ENCODE measurements at regions not wholly inside any gene's neighbourhood (a gene's known extent, or its start where the extent isn't known, plus 50 kb on each side); places are given as distances from the start of the nearest gene placed in this dataset.

DNA sequence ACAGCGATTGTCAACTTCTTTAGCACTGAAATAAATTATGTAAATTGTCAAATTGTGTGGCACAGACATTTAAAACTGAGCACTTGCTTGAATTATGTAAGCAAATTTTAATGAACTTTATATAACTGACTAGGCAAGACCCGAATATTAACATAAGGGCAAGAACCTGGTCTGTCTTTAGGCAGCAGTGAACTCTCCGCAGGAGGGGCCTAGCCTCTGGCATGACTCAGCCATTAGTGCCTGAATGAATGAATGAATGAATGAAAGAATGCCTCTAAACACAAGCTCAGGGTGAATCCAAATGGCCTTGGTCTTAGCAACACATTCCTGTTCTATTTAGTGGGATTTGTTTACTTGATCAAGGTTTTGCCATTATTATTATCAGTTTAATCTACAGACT lies 654.7 kb upstream of the ARGLU1 start (continued):
- TF ChIP-seq, protein P1, sequence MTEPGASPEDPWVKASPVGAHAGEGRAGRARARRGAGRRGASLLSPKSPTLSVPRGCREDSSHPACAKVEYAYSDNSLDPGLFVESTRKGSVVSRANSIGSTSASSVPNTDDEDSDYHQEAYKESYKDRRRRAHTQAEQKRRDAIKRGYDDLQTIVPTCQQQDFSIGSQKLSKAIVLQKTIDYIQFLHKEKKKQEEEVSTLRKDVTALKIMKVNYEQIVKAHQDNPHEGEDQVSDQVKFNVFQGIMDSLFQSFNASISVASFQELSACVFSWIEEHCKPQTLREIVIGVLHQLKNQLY (CRISPR knock-in tag; IDR thresholded peaks at IDR 0.05) = no peak
- TF ChIP-seq TCF7 (CRISPR knock-in tag; IDR thresholded peaks at IDR 0.05; ENCODE audit: low read depth) (no peak), NR1H2 (CRISPR knock-in tag; IDR thresholded peaks at IDR 0.05) (no peak)

DNA sequence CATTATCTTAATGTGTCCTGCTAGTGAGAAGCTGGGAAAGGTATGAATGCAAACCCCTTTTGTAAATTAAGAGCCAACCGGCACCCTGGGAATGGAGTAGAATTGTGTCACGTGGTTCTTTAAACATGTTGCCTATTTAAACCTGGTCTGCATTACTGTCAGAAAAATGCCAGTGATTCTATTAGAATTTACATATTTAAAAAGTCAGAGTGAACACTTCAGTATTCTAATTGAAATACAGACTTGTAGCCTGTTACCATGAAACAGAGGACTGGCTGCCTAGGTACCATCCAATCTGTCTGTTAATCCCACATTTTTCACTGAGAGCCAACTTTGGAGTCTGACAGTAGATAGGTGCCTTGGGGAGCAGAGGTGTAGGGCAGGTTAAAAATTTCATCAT lies 652.3 kb upstream of the ARGLU1 start:
- Mint-ChIP-seq H3K4me1 (peaks cover 24% of the 10 kb centered on the region), H3K36me3 (no peaks in the 10 kb centered on the region), H3K4me3 (no peak overlapping the region), H3K27me3 (ENCODE audit: low read depth) (no peaks in the 10 kb centered on the region), H3K27ac (no peak overlapping the region), H3K9me3 (no peaks in the 10 kb centered on the region)
- TF ChIP-seq, protein P2, sequence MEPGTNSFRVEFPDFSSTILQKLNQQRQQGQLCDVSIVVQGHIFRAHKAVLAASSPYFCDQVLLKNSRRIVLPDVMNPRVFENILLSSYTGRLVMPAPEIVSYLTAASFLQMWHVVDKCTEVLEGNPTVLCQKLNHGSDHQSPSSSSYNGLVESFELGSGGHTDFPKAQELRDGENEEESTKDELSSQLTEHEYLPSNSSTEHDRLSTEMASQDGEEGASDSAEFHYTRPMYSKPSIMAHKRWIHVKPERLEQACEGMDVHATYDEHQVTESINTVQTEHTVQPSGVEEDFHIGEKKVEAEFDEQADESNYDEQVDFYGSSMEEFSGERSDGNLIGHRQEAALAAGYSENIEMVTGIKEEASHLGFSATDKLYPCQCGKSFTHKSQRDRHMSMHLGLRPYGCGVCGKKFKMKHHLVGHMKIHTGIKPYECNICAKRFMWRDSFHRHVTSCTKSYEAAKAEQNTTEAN (CRISPR knock-in tag; IDR thresholded peaks at IDR 0.05) = no peak
- TF ChIP-seq, protein P3, sequence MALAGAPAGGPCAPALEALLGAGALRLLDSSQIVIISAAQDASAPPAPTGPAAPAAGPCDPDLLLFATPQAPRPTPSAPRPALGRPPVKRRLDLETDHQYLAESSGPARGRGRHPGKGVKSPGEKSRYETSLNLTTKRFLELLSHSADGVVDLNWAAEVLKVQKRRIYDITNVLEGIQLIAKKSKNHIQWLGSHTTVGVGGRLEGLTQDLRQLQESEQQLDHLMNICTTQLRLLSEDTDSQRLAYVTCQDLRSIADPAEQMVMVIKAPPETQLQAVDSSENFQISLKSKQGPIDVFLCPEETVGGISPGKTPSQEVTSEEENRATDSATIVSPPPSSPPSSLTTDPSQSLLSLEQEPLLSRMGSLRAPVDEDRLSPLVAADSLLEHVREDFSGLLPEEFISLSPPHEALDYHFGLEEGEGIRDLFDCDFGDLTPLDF (CRISPR knock-in tag; IDR thresholded peaks at IDR 0.05) = no peak
- TF ChIP-seq SMAD3 (CRISPR knock-in tag; IDR thresholded peaks at IDR 0.05; ENCODE audit: borderline replicate concordance) (no peak), CREB1 (CRISPR knock-in tag; IDR thresholded peaks at IDR 0.05) (no peak), ZNF671 (CRISPR knock-in tag; IDR thresholded peaks at IDR 0.05) (no peak), ZNF396 (CRISPR knock-in tag; IDR thresholded peaks at IDR 0.05; ENCODE audit: borderline replicate concordance) (no peak), HMGA2 (CRISPR knock-in tag; IDR thresholded peaks at IDR 0.05) (no peak), ZNF263 (CRISPR knock-in tag; IDR thresholded peaks at IDR 0.05; ENCODE audit: low read depth) (no peak), ZNF423 (CRISPR knock-in tag; IDR thresholded peaks at IDR 0.05) (no peak), KAT7 (CRISPR knock-in tag; IDR thresholded peaks at IDR 0.05; ENCODE audit: borderline replicate concordance) (no peak), NR3C1 (CRISPR knock-in tag; conservative IDR thresholded peaks at IDR 0.05; ENCODE audit: low read depth) (no peak), ZNF121 (CRISPR knock-in tag; IDR thresholded peaks at IDR 0.05) (no peak), ZBTB21 (CRISPR knock-in tag; IDR thresholded peaks at IDR 0.05; ENCODE audit: borderline replicate concordance) (no peak)
- TF ChIP-seq, protein P4, sequence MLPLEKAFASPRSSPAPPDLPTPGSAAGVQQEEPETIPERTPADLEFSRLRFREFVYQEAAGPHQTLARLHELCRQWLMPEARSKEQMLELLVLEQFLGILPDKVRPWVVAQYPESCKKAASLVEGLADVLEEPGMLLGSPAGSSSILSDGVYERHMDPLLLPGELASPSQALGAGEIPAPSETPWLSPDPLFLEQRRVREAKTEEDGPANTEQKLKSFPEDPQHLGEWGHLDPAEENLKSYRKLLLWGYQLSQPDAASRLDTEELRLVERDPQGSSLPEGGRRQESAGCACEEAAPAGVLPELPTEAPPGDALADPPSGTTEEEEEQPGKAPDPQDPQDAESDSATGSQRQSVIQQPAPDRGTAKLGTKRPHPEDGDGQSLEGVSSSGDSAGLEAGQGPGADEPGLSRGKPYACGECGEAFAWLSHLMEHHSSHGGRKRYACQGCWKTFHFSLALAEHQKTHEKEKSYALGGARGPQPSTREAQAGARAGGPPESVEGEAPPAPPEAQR (CRISPR knock-in tag; IDR thresholded peaks at IDR 0.05) = no peak
- TF ChIP-seq, protein P5, sequence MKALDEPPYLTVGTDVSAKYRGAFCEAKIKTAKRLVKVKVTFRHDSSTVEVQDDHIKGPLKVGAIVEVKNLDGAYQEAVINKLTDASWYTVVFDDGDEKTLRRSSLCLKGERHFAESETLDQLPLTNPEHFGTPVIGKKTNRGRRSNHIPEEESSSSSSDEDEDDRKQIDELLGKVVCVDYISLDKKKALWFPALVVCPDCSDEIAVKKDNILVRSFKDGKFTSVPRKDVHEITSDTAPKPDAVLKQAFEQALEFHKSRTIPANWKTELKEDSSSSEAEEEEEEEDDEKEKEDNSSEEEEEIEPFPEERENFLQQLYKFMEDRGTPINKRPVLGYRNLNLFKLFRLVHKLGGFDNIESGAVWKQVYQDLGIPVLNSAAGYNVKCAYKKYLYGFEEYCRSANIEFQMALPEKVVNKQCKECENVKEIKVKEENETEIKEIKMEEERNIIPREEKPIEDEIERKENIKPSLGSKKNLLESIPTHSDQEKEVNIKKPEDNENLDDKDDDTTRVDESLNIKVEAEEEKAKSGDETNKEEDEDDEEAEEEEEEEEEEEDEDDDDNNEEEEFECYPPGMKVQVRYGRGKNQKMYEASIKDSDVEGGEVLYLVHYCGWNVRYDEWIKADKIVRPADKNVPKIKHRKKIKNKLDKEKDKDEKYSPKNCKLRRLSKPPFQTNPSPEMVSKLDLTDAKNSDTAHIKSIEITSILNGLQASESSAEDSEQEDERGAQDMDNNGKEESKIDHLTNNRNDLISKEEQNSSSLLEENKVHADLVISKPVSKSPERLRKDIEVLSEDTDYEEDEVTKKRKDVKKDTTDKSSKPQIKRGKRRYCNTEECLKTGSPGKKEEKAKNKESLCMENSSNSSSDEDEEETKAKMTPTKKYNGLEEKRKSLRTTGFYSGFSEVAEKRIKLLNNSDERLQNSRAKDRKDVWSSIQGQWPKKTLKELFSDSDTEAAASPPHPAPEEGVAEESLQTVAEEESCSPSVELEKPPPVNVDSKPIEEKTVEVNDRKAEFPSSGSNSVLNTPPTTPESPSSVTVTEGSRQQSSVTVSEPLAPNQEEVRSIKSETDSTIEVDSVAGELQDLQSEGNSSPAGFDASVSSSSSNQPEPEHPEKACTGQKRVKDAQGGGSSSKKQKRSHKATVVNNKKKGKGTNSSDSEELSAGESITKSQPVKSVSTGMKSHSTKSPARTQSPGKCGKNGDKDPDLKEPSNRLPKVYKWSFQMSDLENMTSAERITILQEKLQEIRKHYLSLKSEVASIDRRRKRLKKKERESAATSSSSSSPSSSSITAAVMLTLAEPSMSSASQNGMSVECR (CRISPR knock-in tag; IDR thresholded peaks at IDR 0.05; ENCODE audit: borderline replicate concordance) = no peak
- TF ChIP-seq, protein P6, sequence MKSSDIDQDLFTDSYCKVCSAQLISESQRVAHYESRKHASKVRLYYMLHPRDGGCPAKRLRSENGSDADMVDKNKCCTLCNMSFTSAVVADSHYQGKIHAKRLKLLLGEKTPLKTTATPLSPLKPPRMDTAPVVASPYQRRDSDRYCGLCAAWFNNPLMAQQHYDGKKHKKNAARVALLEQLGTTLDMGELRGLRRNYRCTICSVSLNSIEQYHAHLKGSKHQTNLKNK (CRISPR knock-in tag; IDR thresholded peaks at IDR 0.05) = no peak
- TF ChIP-seq, protein P7, sequence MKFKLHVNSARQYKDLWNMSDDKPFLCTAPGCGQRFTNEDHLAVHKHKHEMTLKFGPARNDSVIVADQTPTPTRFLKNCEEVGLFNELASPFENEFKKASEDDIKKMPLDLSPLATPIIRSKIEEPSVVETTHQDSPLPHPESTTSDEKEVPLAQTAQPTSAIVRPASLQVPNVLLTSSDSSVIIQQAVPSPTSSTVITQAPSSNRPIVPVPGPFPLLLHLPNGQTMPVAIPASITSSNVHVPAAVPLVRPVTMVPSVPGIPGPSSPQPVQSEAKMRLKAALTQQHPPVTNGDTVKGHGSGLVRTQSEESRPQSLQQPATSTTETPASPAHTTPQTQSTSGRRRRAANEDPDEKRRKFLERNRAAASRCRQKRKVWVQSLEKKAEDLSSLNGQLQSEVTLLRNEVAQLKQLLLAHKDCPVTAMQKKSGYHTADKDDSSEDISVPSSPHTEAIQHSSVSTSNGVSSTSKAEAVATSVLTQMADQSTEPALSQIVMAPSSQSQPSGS (CRISPR knock-in tag; IDR thresholded peaks at IDR 0.05; ENCODE audit: borderline replicate concordance, low read depth) = no peak
- TF ChIP-seq, protein P8, sequence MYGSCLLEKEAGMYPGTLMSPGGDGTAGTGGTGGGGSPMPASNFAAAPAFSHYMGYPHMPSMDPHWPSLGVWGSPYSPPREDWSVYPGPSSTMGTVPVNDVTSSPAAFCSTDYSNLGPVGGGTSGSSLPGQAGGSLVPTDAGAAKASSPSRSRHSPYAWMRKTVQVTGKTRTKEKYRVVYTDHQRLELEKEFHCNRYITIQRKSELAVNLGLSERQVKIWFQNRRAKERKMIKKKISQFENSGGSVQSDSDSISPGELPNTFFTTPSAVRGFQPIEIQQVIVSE (CRISPR knock-in tag; IDR thresholded peaks at IDR 0.05; ENCODE audit: borderline replicate concordance) = no peak
- TF ChIP-seq, protein P9, sequence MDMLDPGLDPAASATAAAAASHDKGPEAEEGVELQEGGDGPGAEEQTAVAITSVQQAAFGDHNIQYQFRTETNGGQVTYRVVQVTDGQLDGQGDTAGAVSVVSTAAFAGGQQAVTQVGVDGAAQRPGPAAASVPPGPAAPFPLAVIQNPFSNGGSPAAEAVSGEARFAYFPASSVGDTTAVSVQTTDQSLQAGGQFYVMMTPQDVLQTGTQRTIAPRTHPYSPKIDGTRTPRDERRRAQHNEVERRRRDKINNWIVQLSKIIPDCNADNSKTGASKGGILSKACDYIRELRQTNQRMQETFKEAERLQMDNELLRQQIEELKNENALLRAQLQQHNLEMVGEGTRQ (CRISPR knock-in tag; IDR thresholded peaks at IDR 0.05) = no peak
- CTCF ChIA-PET = no interaction called here
- no peak for DNase-seq (ENCODE audit: low spot score)
- POLR2A ChIA-PET = no interaction called here
- no peak; the same call in 1 of the 2 replicates for ATAC-seq
